CD4-positive, CD25-positive, alpha-beta regulatory T cell (primary cell): ENCODE measurements at regions not wholly inside any gene's neighbourhood (a gene's known extent, or its start where the extent isn't known, plus 50 kb on each side); places are given as distances from the start of the nearest gene placed in this dataset.
"Not testable (repeated sequence)": the region's sequence is repeated elsewhere in the genome, so short reads cannot be mapped to it uniquely, and the experiment has no call there.

Source experiments
- ATAC-seq, 2 donors: fragments of 150-1000 bp; cut with Tn5 transposase; one replicate each; pipeline ENCODE4 v1.10.0; 2021; ENCODE audit warnings: low read depth in 2 of 2, moderate number of reproducible peaks in 2 of 2, moderate library complexity in 1 of 2
- DNase-seq, 3 donors: peaks; one replicate each; pipeline versions ENCODE4 v3.0.0 to v3.0.0-alpha.2; 2012 to 2022; ENCODE audit warnings: mixed read lengths in 1 of 3
- H3K27ac ChIP-seq: one replicate; pipeline ENCODE4 v1.7.0; 2013; ENCODE audit warnings: mild to moderate bottlenecking, low read length; ENCODE audit not compliant: insufficient read depth, poor library complexity, severe bottlenecking
- H3K27me3 ChIP-seq: one replicate; pipeline ENCODE4 v1.7.0; 2013; ENCODE audit warnings: low read length; ENCODE audit not compliant: control insufficient read depth, insufficient read depth
- H3K36me3 ChIP-seq: one replicate; pipeline ENCODE4 v1.7.0; 2013; ENCODE audit warnings: mild to moderate bottlenecking, low read length, moderate library complexity; ENCODE audit not compliant: control insufficient read depth, insufficient read depth
- H3K4me1 ChIP-seq: 2 replicates; pipeline ENCODE4 v1.7.0; 2013; ENCODE audit warnings: mild to moderate bottlenecking, low read length; ENCODE audit not compliant: insufficient read depth, control insufficient read depth, poor library complexity, severe bottlenecking
- H3K4me3 ChIP-seq: one replicate; pipeline ENCODE4 v1.7.0; 2013; ENCODE audit warnings: low read depth, mild to moderate bottlenecking, low read length, moderate library complexity
- H3K9me3 ChIP-seq, 2 experiments: 1 replicate in 1 of 2; 2 replicates in 1 of 2; pipeline ENCODE4 v1.7.0; 2013; ENCODE audit warnings: low read length in 2 of 2, mild to moderate bottlenecking in 1 of 2, moderate library complexity in 1 of 2; ENCODE audit not compliant: control insufficient read depth in 2 of 2
- H3K27ac Mint-ChIP-seq, 3 donors: one replicate each; pipeline ENCODE4 v1.8.0; 2020 to 2022; ENCODE audit warnings: mild to moderate bottlenecking in 3 of 3, mixed read lengths in 3 of 3, moderate library complexity in 2 of 3
- H3K27me3 Mint-ChIP-seq: one replicate; pipeline ENCODE4 v1.8.0; 2022; ENCODE audit warnings: mild to moderate bottlenecking, mixed read lengths
- H3K36me3 Mint-ChIP-seq: one replicate; pipeline ENCODE4 v1.8.0; 2020; ENCODE audit warnings: mixed read lengths
- H3K4me1 Mint-ChIP-seq, 4 donors: one replicate each; pipeline ENCODE4 v1.8.0; 2020 to 2022; ENCODE audit warnings: mixed read lengths in 4 of 4, mild to moderate bottlenecking in 1 of 4
- H3K4me3 Mint-ChIP-seq, 4 donors: one replicate each; pipeline ENCODE4 v1.8.0; 2020 to 2022; ENCODE audit warnings: mild to moderate bottlenecking in 4 of 4, mixed read lengths in 4 of 4, moderate library complexity in 3 of 4
- H3K9me3 Mint-ChIP-seq, 7 donors: one replicate each; pipeline ENCODE4 v1.8.0; 2020 to 2022; ENCODE audit warnings: mixed read lengths in 7 of 7, mild to moderate bottlenecking in 3 of 7, moderate library complexity in 2 of 7

- H3K27me3 ChIP-seq, H3K4me1 ChIP-seq, H3K4me1 Mint-ChIP-seq, H3K27ac Mint-ChIP-seq, H3K36me3 Mint-ChIP-seq, H3K9me3 ChIP-seq, H3K4me3 ChIP-seq, H3K36me3 ChIP-seq, H3K27me3 Mint-ChIP-seq, H3K27ac ChIP-seq, H3K4me3 Mint-ChIP-seq, DNase-seq, ATAC-seq: not testable (repeated sequence)
- peaks cover 0 to 18% (median 4%) of the 10 kb centered on the region in 7 donors for H3K9me3 Mint-ChIP-seq
These were observed 87.1 kb upstream of the BCHE start for GRCh38 chr3:165924301-165924791.

- no peaks in the 10 kb centered on the region for H3K27me3 Mint-ChIP-seq
These were observed 83.8 kb upstream of the BCHE start for GRCh38 chr3:165920984-165921383.

GRCh38 chr3:165919284-165919683, 82.1 kb upstream of the BCHE start:
- no peak overlapping the region for H3K27ac Mint-ChIP-seq
- no peak overlapping the region for H3K4me3 Mint-ChIP-seq
- no peaks in the 10 kb centered on the region for H3K27me3 ChIP-seq
- H3K36me3 Mint-ChIP-seq = no peaks in the 10 kb centered on the region
- no peak overlapping the region for H3K4me3 ChIP-seq
- ATAC-seq (no peak), DNase-seq (no peak)
- H3K4me1 Mint-ChIP-seq = no peaks in the 10 kb centered on the region
- H3K27me3 Mint-ChIP-seq = no peaks in the 10 kb centered on the region
- no peaks in the 10 kb centered on the region for H3K4me1 ChIP-seq
- peaks cover 0 to 20% (median 7%) of the 10 kb centered on the region in 7 donors for H3K9me3 Mint-ChIP-seq
- peaks cover 4 to 5% of the 10 kb centered on the region in 2 experiments for H3K9me3 ChIP-seq
- H3K27ac ChIP-seq = no peak overlapping the region
- H3K36me3 ChIP-seq = no peaks in the 10 kb centered on the region

More at GRCh38 chr3:165920984-165921383, 83.8 kb upstream of the BCHE start:
- peaks cover 4 to 5% of the 10 kb centered on the region in 2 experiments for H3K9me3 ChIP-seq
- no peaks in the 10 kb centered on the region for H3K4me1 ChIP-seq
- no peak overlapping the region for H3K4me3 Mint-ChIP-seq
- H3K4me3 ChIP-seq = no peak overlapping the region
- DNase-seq = no peak
- no peaks in the 10 kb centered on the region for H3K4me1 Mint-ChIP-seq
- no peak overlapping the region for H3K27ac ChIP-seq
- H3K9me3 Mint-ChIP-seq = peaks cover 0 to 20% (median 7%) of the 10 kb centered on the region in 7 donors
- no peaks in the 10 kb centered on the region for H3K27me3 ChIP-seq
- H3K36me3 ChIP-seq = no peaks in the 10 kb centered on the region
- no peak overlapping the region for H3K27ac Mint-ChIP-seq
- H3K36me3 Mint-ChIP-seq = no peaks in the 10 kb centered on the region
- no peak for ATAC-seq

- no peaks in the 10 kb centered on the region for H3K36me3 ChIP-seq
- Mint-ChIP-seq H3K4me3 (no peak overlapping the region), H3K9me3 (peaks cover 0 to 18% (median 8%) of the 10 kb centered on the region in 7 donors), H3K27ac (no peak overlapping the region), H3K36me3 (no peaks in the 10 kb centered on the region), H3K27me3 (no peaks in the 10 kb centered on the region), H3K4me1 (no peaks in the 10 kb centered on the region)
- no peak overlapping the region for H3K4me3 ChIP-seq
- ATAC-seq (no peak), DNase-seq (no peak)
- no peak overlapping the region for H3K27ac ChIP-seq
- H3K4me1 ChIP-seq = no peaks in the 10 kb centered on the region
- no peaks in the 10 kb centered on the region for H3K27me3 ChIP-seq
- peaks cover 4 to 5% of the 10 kb centered on the region in 2 experiments for H3K9me3 ChIP-seq
These were observed 81.4 kb upstream of the BCHE start for GRCh38 chr3:165918657-165918979.

- H3K27me3 ChIP-seq, H3K9me3 ChIP-seq, H3K27ac Mint-ChIP-seq, H3K4me3 ChIP-seq, H3K36me3 ChIP-seq, ATAC-seq, H3K4me3 Mint-ChIP-seq, H3K36me3 Mint-ChIP-seq, DNase-seq, H3K4me1 ChIP-seq, H3K4me1 Mint-ChIP-seq, H3K27me3 Mint-ChIP-seq, H3K27ac ChIP-seq: not testable (repeated sequence)
- H3K9me3 Mint-ChIP-seq = peaks cover 1 to 17% (median 8%) of the 10 kb centered on the region in 7 donors
These were observed 80.9 kb upstream of the BCHE start for GRCh38 chr3:165917938-165918656.

GRCh38 chr3:165915104-165915503, 77.9 kb upstream of the BCHE start:
- not testable (repeated sequence) for H3K4me1 ChIP-seq, H3K4me1 Mint-ChIP-seq, ATAC-seq, H3K27ac ChIP-seq, H3K36me3 ChIP-seq, H3K27me3 ChIP-seq, H3K4me3 Mint-ChIP-seq, H3K9me3 ChIP-seq, H3K36me3 Mint-ChIP-seq, H3K4me3 ChIP-seq, H3K27me3 Mint-ChIP-seq, H3K27ac Mint-ChIP-seq, DNase-seq
- H3K9me3 Mint-ChIP-seq = peaks cover 3 to 19% (median 6%) of the 10 kb centered on the region in 7 donors

- no peaks in the 10 kb centered on the region for H3K27me3 Mint-ChIP-seq
- H3K4me3 ChIP-seq = no peak overlapping the region
- H3K4me1 Mint-ChIP-seq = no peaks in the 10 kb centered on the region
- no peaks in the 10 kb centered on the region for H3K36me3 ChIP-seq
- no peak overlapping the region for H3K27ac ChIP-seq
- H3K4me1 ChIP-seq = no peaks in the 10 kb centered on the region
- H3K27me3 ChIP-seq = no peaks in the 10 kb centered on the region
- peak overlapping the region in 1 of 3 donors; percentile 23 for H3K27ac Mint-ChIP-seq
- peaks cover 4 to 28% (median 7%) of the 10 kb centered on the region in 7 donors for H3K9me3 Mint-ChIP-seq
- H3K9me3 ChIP-seq = no peaks in the 10 kb centered on the region
- ATAC-seq (no peak), DNase-seq (no peak)
- no peaks in the 10 kb centered on the region for H3K36me3 Mint-ChIP-seq
- no peak overlapping the region for H3K4me3 Mint-ChIP-seq
These were observed 66.8 kb upstream of the BCHE start for GRCh38 chr3:165903885-165904630.
